GM19455 (cell line): ENCODE measurements at regions not wholly inside any gene's neighbourhood (a gene's known extent, or its start where the extent isn't known, plus 50 kb on each side); places are given as distances from the start of the nearest gene placed in this dataset.
"Not testable (repeated sequence)": the region's sequence is repeated elsewhere in the genome, so short reads cannot be mapped to it uniquely, and the experiment has no call there.

Source experiments
- ATAC-seq: cut with Tn5 transposase; IDR thresholded peaks from one replicate; pipeline ENCODE4 v1.9.1; 2021; ENCODE audit not compliant: unreplicated experiment

DNA sequence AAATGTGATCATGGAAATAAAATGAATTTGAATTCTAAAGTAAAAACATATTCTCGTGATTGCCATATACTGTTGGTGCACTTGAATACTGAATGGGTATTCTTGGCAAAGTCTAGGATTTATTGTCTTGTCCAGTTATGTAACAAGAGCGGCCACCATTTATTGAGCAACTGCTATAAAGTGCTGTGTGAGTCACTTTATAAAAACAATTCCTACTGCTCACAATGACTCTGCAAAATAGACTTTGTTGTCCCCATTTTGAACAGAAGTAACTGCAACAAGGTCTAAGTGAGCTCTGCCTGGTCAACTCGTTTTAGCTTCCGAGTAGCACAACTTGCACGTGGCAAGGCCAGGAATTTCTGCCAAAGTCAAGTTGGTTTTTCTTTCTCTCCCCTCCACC is 995.6 kb upstream of the FANCL start:
- no peak for ATAC-seq

DNA sequence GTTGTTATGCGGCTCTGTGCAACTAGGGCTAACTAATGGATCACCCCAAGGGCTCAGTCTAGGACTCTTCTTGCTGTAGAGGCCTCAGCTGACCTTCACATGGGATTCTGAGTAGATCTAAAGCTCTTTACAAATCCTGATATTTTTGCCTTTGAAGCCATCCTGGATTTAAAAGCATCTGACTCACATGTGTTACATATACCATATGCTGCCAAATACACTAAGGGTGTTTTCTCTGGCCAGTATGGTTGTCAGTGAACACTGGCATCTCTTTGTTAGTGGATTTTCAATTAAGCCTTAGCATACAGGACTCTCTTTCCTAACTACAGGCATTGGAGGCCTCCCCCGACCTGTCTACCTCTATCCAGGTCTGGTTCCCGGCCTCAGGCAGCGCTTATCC is 992.8 kb upstream of the FANCL start:
- no peak for ATAC-seq

DNA sequence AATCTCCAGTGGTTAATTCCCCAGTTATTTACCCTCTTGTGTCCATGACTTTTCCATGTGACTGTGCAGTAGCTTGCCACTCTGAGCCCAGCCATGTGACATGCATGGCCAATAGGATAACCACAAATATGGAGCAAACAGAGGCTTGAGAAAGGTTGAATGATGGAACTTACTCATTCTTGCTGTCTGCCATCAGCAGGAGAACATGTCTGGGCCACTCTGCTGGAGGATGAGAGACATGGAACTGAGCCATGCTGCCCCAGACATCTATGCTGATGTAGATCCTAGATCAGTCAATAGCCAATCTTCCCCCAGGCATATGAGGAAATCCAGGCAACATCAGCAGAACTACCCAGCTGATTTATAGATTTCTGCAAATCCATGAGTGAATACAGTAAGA is 992.3 kb upstream of the FANCL start:
- ATAC-seq, result no peak

DNA sequence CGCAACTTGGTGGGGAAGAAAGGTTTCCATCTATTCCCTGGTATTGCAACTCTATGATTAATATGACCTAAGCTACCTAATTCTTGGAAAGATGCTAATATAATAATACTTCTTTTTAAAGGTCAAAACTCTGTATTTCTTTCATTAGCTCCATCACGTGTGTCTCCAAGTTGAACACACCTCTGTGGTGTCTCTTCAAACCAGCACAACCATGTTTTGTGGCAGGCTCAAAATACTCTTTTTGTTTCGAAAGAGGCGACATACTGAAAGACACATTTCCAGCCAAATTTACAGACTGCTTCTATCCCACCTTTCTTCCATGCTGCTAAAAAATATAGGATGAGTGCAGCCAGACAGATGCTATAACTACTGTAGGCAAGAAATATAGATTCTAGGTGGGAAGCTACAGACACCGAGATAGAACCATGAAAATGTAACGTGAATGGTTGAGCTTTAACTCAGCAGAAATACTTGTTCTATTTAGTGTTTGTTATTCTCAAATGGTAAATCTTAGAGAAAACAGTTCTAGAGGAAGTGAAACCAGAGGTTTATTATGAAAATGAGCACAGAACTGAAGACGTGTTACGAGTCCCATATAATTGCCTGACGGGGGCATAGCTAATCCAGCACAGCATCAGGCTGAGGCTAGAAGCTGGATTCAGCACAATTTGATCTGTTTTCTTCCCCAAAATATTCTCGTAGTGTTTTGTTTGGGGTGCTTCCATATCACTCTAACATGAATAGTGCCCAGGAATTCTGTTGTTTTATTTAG is 991.5 kb upstream of the FANCL start:
- ATAC-seq, result peak; percentile 79

DNA sequence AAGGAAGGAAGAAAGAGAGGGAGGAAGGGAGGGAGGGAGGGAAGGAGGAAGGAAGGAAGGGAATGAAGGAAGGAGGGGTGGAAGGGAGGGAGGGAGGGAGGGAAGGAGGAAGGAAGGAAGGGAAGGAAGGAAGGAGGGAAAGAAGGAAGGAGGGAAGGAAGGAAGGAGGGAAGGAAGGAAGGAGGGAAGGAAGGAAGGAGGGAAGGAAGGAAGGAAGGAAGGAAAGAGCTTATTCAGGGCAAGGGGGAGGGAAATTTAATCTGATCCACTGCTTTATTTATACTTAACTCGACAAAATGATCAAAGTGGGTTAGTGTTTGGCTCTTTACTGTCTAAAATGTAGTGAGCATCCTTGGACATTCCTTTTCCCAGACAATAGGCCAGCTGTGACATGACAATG is 985.2 kb upstream of the FANCL start:
- not testable (repeated sequence) for ATAC-seq

- ATAC-seq, result no peak
Measured at GRCh38 chr2:59223742-59224141, 982.6 kb upstream of the FANCL start.

- ATAC-seq, result no peak
Measured at GRCh38 chr2:59217360-59217759, 976.2 kb upstream of the FANCL start.

DNA sequence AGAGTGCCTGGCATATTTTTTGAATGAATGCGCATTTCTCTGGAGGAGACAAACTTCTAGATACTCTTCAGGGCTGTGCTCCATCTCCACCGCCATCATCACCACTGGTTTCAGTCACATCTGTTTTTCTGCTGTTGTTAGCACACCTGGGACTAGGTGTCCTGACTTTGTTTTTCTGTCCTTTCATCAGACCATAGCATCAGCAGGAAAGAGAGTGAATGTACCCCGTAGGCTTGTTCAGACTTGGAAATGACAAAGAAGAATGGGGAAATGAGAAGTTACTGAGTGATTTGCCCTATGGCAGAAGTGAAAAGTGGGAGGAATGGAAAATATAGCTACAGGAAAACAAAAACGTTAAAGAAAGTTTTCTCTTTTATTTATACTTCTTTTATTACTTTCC is 965.2 kb upstream of the FANCL start:
- ATAC-seq, result no peak

- ATAC-seq, result no peak
Measured at GRCh38 chr2:59204040-59204439, 962.9 kb upstream of the FANCL start.

DNA sequence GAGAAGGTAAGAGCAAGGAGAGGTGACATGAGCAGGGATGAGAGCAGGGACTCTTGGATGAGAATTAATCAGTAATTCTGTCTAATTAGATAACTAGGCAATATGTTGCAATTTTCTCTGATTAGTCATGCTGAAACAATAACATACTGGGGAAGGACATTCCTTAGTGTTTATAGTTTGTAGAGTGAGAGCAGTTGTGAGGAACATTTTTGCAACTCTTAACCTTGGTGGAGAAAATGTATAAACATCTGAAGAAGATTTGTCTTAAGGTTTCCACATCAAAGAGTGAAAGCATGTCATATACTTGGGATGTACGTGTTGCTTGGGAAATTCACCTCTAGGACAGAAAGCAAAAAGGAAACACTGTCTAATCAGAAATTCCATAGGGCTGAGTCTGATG is 955.4 kb upstream of the FANCL start:
- ATAC-seq, result no peak

GRCh38 chr2:59195851-59196250 is 954.7 kb upstream of the FANCL start:
- no peak for ATAC-seq

GRCh38 chr2:59191781-59192180 is 950.7 kb upstream of the FANCL start:
- no peak for ATAC-seq

DNA sequence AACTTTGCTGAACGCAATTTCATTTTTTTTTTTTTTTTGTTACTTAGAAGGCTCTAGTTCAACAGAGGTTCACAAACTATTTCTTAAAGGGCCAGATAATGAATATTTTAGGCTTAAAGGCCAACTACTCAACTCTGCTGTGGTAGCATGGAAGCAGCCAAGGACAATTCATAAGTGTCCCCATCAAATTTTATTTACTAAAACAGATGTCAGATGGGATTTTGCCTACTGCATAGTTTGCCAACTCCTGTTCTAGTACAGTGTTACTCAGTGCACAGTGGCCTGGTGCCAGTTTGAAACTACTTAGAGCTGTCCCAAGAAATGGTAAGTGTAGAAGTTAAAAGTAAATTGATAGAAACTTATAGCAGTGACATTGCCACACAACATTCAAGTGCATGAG is 949.4 kb upstream of the FANCL start:
- no peak for ATAC-seq

GRCh38 chr2:59184276-59185020 is 943.3 kb upstream of the FANCL start:
- ATAC-seq, result no peak

GRCh38 chr2:59183070-59183469 is 941.9 kb upstream of the FANCL start:
- ATAC-seq, result no peak

GRCh38 chr2:59182249-59182648 is 941.1 kb upstream of the FANCL start:
- no peak for ATAC-seq

- no peak for ATAC-seq
Measured at GRCh38 chr2:59181347-59181746, 940.2 kb upstream of the FANCL start.

GRCh38 chr2:59180621-59181020 is 939.5 kb upstream of the FANCL start:
- ATAC-seq, result no peak

- no peak for ATAC-seq
Measured at GRCh38 chr2:59180111-59180510, 939.0 kb upstream of the FANCL start.

GRCh38 chr2:59177748-59178147 is 936.6 kb upstream of the FANCL start:
- no peak for ATAC-seq

DNA sequence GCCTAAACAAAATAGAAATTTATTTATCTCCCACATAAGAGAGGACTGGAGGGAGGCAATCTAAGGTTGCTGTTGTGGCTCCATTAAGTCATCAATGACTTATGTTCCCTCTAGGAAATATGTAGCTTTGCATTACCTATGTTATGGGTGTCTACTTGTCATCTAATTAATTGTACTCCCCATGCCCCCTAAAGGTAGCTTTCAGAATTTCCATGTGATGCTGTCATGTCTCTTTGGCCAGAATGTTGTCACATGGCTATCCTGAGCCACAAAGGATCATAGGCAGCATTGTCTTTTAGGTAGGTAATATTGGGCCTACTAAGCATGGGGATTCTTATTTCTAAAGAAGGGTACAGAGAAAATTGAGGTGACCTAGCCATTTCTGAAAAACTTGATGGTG is 935.6 kb upstream of the FANCL start:
- ATAC-seq, result no peak

- no peak for ATAC-seq
Measured at GRCh38 chr2:59174536-59175243, 933.6 kb upstream of the FANCL start.
